RWPE2 (cell line): ENCODE measurements at regions not wholly inside any gene's neighbourhood (a gene's known extent, or its start where the extent isn't known, plus 50 kb on each side); places are given as distances from the start of the nearest gene placed in this dataset.

Experiments used
- ATAC-seq: fragments of 200-7000 bp; cut with Tn5 transposase; 3 replicates; pipeline ENCODE4 v1.9.1; 2021; ENCODE audit warnings: low read depth
- DNase-seq: peaks from one replicate; pipeline ENCODE4 v3.0.0-alpha.2; 2020; ENCODE audit warnings: low spot score
- H3K27ac ChIP-seq: fragments of 450-650 bp; 2 replicates; pipeline ENCODE4 v1.5.1; 2017; ENCODE audit warnings: mild to moderate bottlenecking; ENCODE audit not compliant: poor library complexity, severe bottlenecking
- H3K27me3 ChIP-seq: fragments of 250-450 bp; sonication (Bioruptor Pico); 2 replicates; pipeline ENCODE4 v1.5.1; 2021; ENCODE audit warnings: mild to moderate bottlenecking, moderate library complexity; ENCODE audit not compliant: insufficient read depth, poor library complexity, severe bottlenecking
- H3K36me3 ChIP-seq: fragments of 250-450 bp; sonication (Bioruptor Pico); 2 replicates; pipeline ENCODE4 v1.5.1; 2020; ENCODE audit warnings: low read depth, mild to moderate bottlenecking, moderate library complexity
- H3K4me1 ChIP-seq: fragments of 250-450 bp; sonication (Bioruptor Pico); 2 replicates; pipeline ENCODE4 v1.5.1; 2021; ENCODE audit warnings: mild to moderate bottlenecking, moderate library complexity; ENCODE audit not compliant: insufficient read depth, poor library complexity, severe bottlenecking
- H3K4me3 ChIP-seq: fragments of 250-450 bp; sonication (Bioruptor Pico); 2 replicates; pipeline ENCODE4 v1.5.1; 2021; ENCODE audit warnings: mild to moderate bottlenecking, moderate library complexity; ENCODE audit not compliant: severe bottlenecking
- H3K9me3 ChIP-seq: fragments of 250-450 bp; sonication (Bioruptor Pico); 2 replicates; pipeline ENCODE4 v1.5.1; 2021; ENCODE audit warnings: mild to moderate bottlenecking, moderate library complexity; ENCODE audit not compliant: severe bottlenecking
- TF ChIP-seq, protein P1 (sequence below): fragments of 450-650 bp; IDR thresholded peaks from one replicate; pipeline ENCODE4 v1.5.1; 2017; ENCODE audit warnings: mild to moderate bottlenecking, moderate library complexity; ENCODE audit not compliant: poor library complexity, severe bottlenecking

DNA sequence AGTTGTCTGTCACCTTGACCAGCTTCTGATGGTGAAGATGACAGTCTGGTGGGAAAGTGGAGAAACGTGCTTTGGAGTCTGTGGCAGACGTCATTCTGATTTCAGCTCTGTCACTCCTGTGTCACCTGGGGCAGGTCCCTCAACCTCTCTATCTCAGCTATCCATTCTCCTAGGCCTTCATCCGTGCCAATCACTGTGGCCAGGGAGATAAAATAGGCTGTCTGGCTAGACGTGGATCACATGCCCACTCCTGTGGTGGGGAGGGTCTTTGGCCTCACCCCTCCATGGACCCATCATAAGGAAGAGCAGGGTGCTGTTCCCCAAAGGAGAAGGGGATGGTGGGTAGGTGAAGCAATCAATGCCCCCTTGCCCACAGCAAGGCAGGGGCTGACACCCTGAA, 140.3 kb downstream of the ACTL8 start:
- Histone ChIP-seq H3K27me3 (peaks cover 24% of the 10 kb centered on the region), H3K36me3 (no peaks in the 10 kb centered on the region), H3K9me3 (no peaks in the 10 kb centered on the region), H3K4me3 (no peak overlapping the region), H3K4me1 (no peaks in the 10 kb centered on the region), H3K27ac (no peak overlapping the region)
- no peak for DNase-seq
- ATAC-seq, result no peak
- TF ChIP-seq, protein P1, sequence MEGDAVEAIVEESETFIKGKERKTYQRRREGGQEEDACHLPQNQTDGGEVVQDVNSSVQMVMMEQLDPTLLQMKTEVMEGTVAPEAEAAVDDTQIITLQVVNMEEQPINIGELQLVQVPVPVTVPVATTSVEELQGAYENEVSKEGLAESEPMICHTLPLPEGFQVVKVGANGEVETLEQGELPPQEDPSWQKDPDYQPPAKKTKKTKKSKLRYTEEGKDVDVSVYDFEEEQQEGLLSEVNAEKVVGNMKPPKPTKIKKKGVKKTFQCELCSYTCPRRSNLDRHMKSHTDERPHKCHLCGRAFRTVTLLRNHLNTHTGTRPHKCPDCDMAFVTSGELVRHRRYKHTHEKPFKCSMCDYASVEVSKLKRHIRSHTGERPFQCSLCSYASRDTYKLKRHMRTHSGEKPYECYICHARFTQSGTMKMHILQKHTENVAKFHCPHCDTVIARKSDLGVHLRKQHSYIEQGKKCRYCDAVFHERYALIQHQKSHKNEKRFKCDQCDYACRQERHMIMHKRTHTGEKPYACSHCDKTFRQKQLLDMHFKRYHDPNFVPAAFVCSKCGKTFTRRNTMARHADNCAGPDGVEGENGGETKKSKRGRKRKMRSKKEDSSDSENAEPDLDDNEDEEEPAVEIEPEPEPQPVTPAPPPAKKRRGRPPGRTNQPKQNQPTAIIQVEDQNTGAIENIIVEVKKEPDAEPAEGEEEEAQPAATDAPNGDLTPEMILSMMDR, result no peak

DNA sequence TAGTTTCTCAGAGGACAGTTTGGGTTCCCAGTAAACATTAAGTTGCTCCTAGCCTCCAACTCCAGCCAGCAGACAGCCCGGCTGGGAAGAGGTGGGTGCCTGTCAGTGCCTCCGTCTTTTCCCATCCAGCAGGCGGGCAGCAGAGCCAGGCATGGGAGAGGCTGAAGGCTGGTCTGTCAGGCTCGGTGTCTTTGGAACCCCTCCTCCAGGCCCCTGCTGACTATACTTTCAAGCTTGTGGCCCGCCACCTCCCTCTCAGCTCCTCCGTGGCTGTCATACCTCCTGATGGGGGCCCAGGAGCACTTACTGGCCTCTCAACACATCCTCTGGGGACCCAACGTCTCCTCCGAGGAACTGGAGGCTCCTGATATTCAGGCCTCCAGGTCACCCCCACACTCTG, 140.9 kb downstream of the ACTL8 start:
- H3K27me3 ChIP-seq, result peaks cover 21% of the 10 kb centered on the region
- H3K27ac ChIP-seq, result no peak overlapping the region
- H3K4me1 ChIP-seq, result no peaks in the 10 kb centered on the region
- no peak overlapping the region for H3K4me3 ChIP-seq
- DNase-seq (no peak), ATAC-seq (no peak)
- H3K36me3 ChIP-seq, result no peaks in the 10 kb centered on the region
- no peaks in the 10 kb centered on the region for H3K9me3 ChIP-seq
- TF ChIP-seq, protein P1, result no peak

DNA sequence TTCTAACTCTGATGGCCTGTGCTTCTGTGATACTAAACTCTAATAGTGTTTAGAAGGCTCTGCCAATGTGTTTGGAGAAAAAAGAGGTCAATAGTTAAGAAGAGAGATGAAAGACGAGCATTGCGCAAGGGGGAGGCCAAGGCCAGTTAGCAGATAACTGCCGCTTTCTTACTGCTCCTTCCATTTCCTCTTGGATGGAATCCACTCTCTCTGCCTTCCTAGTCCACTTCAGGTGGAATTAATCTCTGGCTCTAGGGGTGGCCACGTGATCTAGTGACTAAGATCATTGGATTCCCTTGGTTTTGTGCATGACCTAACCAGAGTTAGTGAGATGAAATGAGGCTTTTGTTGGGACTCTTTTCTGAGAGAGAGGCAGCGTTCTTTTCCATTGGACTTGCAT, 148.3 kb downstream of the ACTL8 start:
- no peak for DNase-seq
- Histone ChIP-seq H3K9me3 (no peaks in the 10 kb centered on the region), H3K27me3 (peaks cover 16% of the 10 kb centered on the region)

DNA sequence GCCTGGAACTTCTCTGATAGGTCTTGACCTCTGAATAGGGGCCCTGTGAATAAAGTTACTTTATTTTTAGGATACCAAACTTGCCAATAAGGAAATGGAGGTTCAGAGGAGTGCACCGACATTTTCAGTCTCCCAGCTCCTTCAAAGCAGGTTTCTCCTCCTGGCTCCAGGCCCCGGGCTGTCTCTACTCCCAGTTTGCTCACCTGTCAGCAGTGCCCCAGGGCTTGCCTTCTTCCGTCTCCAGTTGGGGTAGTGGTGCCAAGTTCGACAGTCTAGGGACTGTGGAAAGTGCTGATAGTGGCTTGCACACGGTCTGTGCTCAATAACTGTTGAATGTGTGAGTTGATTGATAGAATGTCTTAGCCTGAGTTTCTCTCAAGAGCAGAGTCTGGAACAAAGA, 149.2 kb downstream of the ACTL8 start:
- TF ChIP-seq, protein P1, result no peak
- peaks cover 15% of the 10 kb centered on the region for H3K27me3 ChIP-seq
- DNase-seq (no peak), ATAC-seq (no peak)
- no peaks in the 10 kb centered on the region for H3K4me1 ChIP-seq
- H3K4me3 ChIP-seq, result no peak overlapping the region
- H3K27ac ChIP-seq, result no peak overlapping the region
- H3K36me3 ChIP-seq, result no peaks in the 10 kb centered on the region
- H3K9me3 ChIP-seq, result no peaks in the 10 kb centered on the region

More for the DNA sequence above, 148.3 kb downstream of the ACTL8 start:
- Histone ChIP-seq H3K36me3 (no peaks in the 10 kb centered on the region), H3K27ac (no peak overlapping the region), H3K4me1 (no peaks in the 10 kb centered on the region), H3K4me3 (no peak overlapping the region)
- ATAC-seq, result no peak
- TF ChIP-seq, protein P1, result no peak

DNA sequence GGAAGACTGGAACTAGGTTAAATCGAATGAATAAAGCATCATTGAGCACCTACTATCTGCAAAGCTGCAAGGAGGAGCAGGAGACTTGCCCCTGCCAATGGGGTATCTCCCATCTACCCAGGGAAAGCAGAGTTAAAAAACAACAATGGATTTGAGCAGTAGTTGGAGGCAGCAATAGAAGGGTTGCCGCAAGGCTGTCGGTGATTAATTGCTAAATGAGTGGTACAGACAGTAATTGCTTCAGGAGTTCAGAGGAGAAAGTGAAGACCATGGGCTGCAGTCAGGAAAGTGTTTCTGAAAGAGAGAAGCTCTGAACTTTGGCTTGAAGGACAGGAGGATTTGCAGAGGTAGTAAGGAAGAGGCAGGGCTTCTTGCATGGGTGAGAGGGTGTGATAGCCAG, 152.9 kb downstream of the ACTL8 start:
- TF ChIP-seq, protein P1, result no peak
- no peaks in the 10 kb centered on the region for H3K9me3 ChIP-seq
- ATAC-seq (no peak), DNase-seq (no peak)
- H3K4me3 ChIP-seq, result no peak overlapping the region
- H3K27ac ChIP-seq, result no peak overlapping the region
- no peaks in the 10 kb centered on the region for H3K36me3 ChIP-seq
- H3K4me1 ChIP-seq, result no peaks in the 10 kb centered on the region
- H3K27me3 ChIP-seq, result peaks cover 37% of the 10 kb centered on the region
